HCT116 (cell line): ENCODE measurements at regions not wholly inside any gene's neighbourhood (a gene's known extent, or its start where the extent isn't known, plus 50 kb on each side); places are given as distances from the start of the nearest gene placed in this dataset.

ENCODE experiments used
- ATAC-seq: fragments of 200-7000 bp; cut with Tn5 transposase; 2 replicates; pipeline ENCODE4 v1.9.1; 2020; ENCODE audit warnings: mild to moderate bottlenecking, moderate library complexity
- BruUV-seq: library from RNA; stranded (reverse); fragments of 400-500 nt; replicated peaks from 2 replicates; lab custom pipeline; 2021; lab: Mats Ljungman, UMichigan
- CTCF ChIA-PET: fragments of 300-600 bp; sonication (Branson Sonifier 250); formaldehyde crosslinking; loops from one replicate; lab custom pipeline; 2021; ENCODE audit warnings: antibody characterized with exemption; lab: Charles Lee
- POLR2A ChIA-PET: fragments of 300-600, 350-600 bp; sonication (Branson Sonifier 250); formaldehyde crosslinking; loops from one replicate; lab custom pipeline; 2021; ENCODE audit warnings: antibody characterized with exemption; lab: Charles Lee
- RAD21 ChIA-PET, 2 experiments: fragments of 300-600 bp; sonication (Branson Sonifier 250); formaldehyde crosslinking; loops; one replicate each; lab custom pipeline; 2023; ENCODE audit warnings: low total read pairs in 2 of 2; ENCODE audit not compliant: uncharacterized antibody in 2 of 2, unreplicated experiment in 2 of 2, low non-redundant PET in 1 of 2; lab: Charles Lee
- DNase-seq: peaks from one replicate; pipeline ENCODE4 v3.0.0-alpha.2; 2010; ENCODE audit warnings: low read depth, low spot score
- H2AFZ ChIP-seq: fragments of 200-600 bp; shearing (Covaris generic), sonication (generic); 2 replicates; pipeline ENCODE4 v1.6.1; 2017; ENCODE audit warnings: low read depth, mixed run types, mixed read lengths, antibody characterized with exemption, low read length; ENCODE audit not compliant: poor library complexity, severe bottlenecking
- H3K27ac ChIP-seq: 2 replicates; pipeline ENCODE4 v1.5.1; 2012; ENCODE audit warnings: low read depth, low read length
- H3K27me3 ChIP-seq: fragments of 200-600 bp; sonication (generic); 2 replicates; pipeline ENCODE4 v1.6.1; 2016; ENCODE audit warnings: mixed run types, low read length, mixed read lengths; ENCODE audit not compliant: insufficient read depth
- H3K36me3 ChIP-seq, 2 experiments: fragments of 200-500 bp in 1 of 2; fragments of 200-600 bp in 1 of 2; sonication (Bioruptor generic) in 1 of 2; sonication (generic) in 1 of 2; 2 replicates each; pipeline versions ENCODE4 v1.5.1 to v1.6.1; 2014 to 2016; ENCODE audit warnings: low read length in 2 of 2, inconsistent platforms in 1 of 2, mixed read lengths in 1 of 2, mixed run types in 1 of 2; ENCODE audit not compliant: insufficient read depth in 2 of 2, control insufficient read depth in 1 of 2
- H3K4me1 ChIP-seq, 2 experiments: fragments of 200-600 bp in 1 of 2; sonication (generic) in 1 of 2; 2 replicates each; pipeline versions ENCODE4 v1.5.1 to v1.6.1; 2012 to 2017; ENCODE audit warnings: low read length in 2 of 2, inconsistent platforms in 1 of 2, mild to moderate bottlenecking in 1 of 2, mixed read lengths in 1 of 2, mixed run types in 1 of 2, moderate library complexity in 1 of 2; ENCODE audit not compliant: insufficient read depth in 2 of 2, control insufficient read depth in 1 of 2
- H3K4me2 ChIP-seq: fragments of 200-600 bp; sonication (generic); 2 replicates; pipeline ENCODE4 v1.6.1; 2017; ENCODE audit warnings: mixed run types, low read length, mixed read lengths
- H3K4me3 ChIP-seq, 2 experiments: fragments of 200-600 bp in 1 of 2; sonication (generic) in 1 of 2; replicated peaks in 1 of 2; 2 replicates each; pipeline ENCODE4 v1.5.1; 2011 to 2016; ENCODE audit warnings: low read length in 2 of 2, control low read depth in 1 of 2, low read depth in 1 of 2, mild to moderate bottlenecking in 1 of 2, mixed read lengths in 1 of 2, mixed run types in 1 of 2
- H3K79me2 ChIP-seq: fragments of 200-600 bp; sonication (generic); 2 replicates; pipeline ENCODE4 v1.6.1; 2017; ENCODE audit warnings: mild to moderate bottlenecking, mixed run types, low read length, moderate library complexity, mixed read lengths; ENCODE audit not compliant: insufficient read depth
- H3K9ac ChIP-seq: fragments of 200-600 bp; sonication (generic); 2 replicates; pipeline ENCODE4 v1.6.1; 2016; ENCODE audit warnings: low read length, mixed read lengths
- H3K9me2 ChIP-seq: fragments of 200-600 bp; sonication (generic), shearing (Covaris generic); 2 replicates; pipeline ENCODE4 v1.6.1; 2017; ENCODE audit warnings: mixed run types, mild to moderate bottlenecking, moderate library complexity; ENCODE audit not compliant: insufficient read depth
- H3K9me3 ChIP-seq, 2 experiments: fragments of 200-500 bp in 1 of 2; fragments of 200-600 bp in 1 of 2; sonication (Bioruptor generic) in 1 of 2; sonication (generic) in 1 of 2; 2 replicates each; pipeline ENCODE4 v1.6.1; 2014 to 2017; ENCODE audit warnings: low read length in 2 of 2, mixed read lengths in 2 of 2, inconsistent platforms in 1 of 2, low read depth in 1 of 2, mild to moderate bottlenecking in 1 of 2, mixed run types in 1 of 2, moderate library complexity in 1 of 2; ENCODE audit not compliant: control insufficient read depth in 1 of 2, insufficient read depth in 1 of 2
- H4K20me1 ChIP-seq: fragments of 200-600 bp; sonication (generic), shearing (Covaris generic); 2 replicates; pipeline ENCODE4 v1.6.1; 2017; ENCODE audit warnings: mixed run types, mild to moderate bottlenecking, moderate library complexity; ENCODE audit not compliant: insufficient read depth
- CBX3 ChIP-seq: IDR thresholded peaks from 2 replicates; pipeline ENCODE4 v1.6.1; 2012; ENCODE audit warnings: low read depth
- EGR1 ChIP-seq: IDR thresholded peaks from 2 replicates; pipeline ENCODE4 v1.6.1; 2012; ENCODE audit warnings: low read depth
- FOSL1 ChIP-seq: IDR thresholded peaks from 2 replicates; pipeline ENCODE4 v1.6.1; 2012; ENCODE audit warnings: low read depth
- JUND ChIP-seq: IDR thresholded peaks from 2 replicates; pipeline ENCODE4 v1.6.1; 2012
- SIN3A ChIP-seq: IDR thresholded peaks from 2 replicates; pipeline ENCODE4 v1.6.1; 2012; ENCODE audit warnings: low read depth
- SP1 ChIP-seq: IDR thresholded peaks from 2 replicates; pipeline ENCODE4 v1.6.1; 2012; ENCODE audit warnings: low read depth
- TCF7L2 ChIP-seq: IDR thresholded peaks from 2 replicates; pipeline ENCODE4 v1.7.0; 2011; ENCODE audit warnings: borderline replicate concordance, inconsistent platforms; ENCODE audit not compliant: insufficient read depth, insufficient read length; ENCODE audit errors: extremely low read depth
- ZNF274 ChIP-seq: fragments of 200-500 bp; sonication (Bioruptor generic); IDR thresholded peaks from 2 replicates; pipeline ENCODE4 v1.6.1; 2014; ENCODE audit warnings: mild to moderate bottlenecking, low read depth, low read length, inconsistent platforms
- intact Hi-C: fragments of 100-400 bp; cut with micrococcal nuclease; formaldehyde crosslinking; loops from 2 replicates; pipeline ENCODE4 v1.10.0; 2022
- TF ChIP-seq, protein P1 (sequence below): IDR thresholded peaks from 2 replicates; pipeline ENCODE4 v1.6.1; 2012; ENCODE audit warnings: low read depth
- TF ChIP-seq, protein P2 (sequence below): IDR thresholded peaks from 2 replicates; pipeline ENCODE4 v1.6.1; 2012
- TF ChIP-seq, protein P3 (sequence below): IDR thresholded peaks from 2 replicates; pipeline ENCODE4 v1.6.1; 2012
- TF ChIP-seq, protein P4 (sequence below), 3 experiments: fragments of 200-600 bp in 1 of 3; sonication (generic) in 1 of 3; IDR thresholded peaks in 2 of 3; conservative IDR thresholded peaks in 1 of 3; 2 replicates each; pipeline ENCODE4 v1.5.1; 2012 to 2017; ENCODE audit warnings: low read depth in 2 of 3, low read length in 2 of 3, antibody characterized with exemption in 1 of 3, borderline replicate concordance in 1 of 3, control low read depth in 1 of 3, mild to moderate bottlenecking in 1 of 3, mixed read lengths in 1 of 3, mixed run types in 1 of 3, moderate library complexity in 1 of 3; ENCODE audit not compliant: insufficient read depth in 1 of 3

DNA sequence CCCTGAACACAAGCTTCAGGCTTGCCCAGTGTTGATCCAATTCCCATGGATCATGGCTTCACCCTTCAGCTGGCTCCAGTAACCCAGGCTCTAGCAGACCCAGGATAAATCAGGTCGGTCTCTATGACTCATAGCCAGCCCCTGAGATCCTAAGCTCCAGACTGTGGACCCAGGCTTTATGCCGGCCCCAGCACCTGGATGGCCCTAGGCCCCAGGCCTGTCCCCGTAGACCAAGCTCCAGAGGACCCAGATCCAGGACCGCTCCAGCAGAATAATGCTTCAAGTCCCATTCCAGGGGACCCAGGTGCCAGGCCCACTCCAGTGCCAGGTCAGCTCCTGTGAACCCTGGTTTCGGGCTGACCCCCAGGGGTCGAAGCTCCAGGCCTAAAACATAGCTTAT is 1589.9 kb upstream of the DDX18 start:
- Histone ChIP-seq H3K4me2 (no peak overlapping the region), H3K27ac (no peak overlapping the region), H3K27me3 (no peaks in the 10 kb centered on the region), H3K9me2 (no peaks in the 10 kb centered on the region), H3K9me3 (peaks cover 21 to 24% of the 10 kb centered on the region in 2 experiments), H3K36me3 (no peaks in the 10 kb centered on the region), H4K20me1 (no peaks in the 10 kb centered on the region), H2AFZ (no peak overlapping the region), H3K9ac (no peak overlapping the region), H3K4me3 (no peak overlapping the region), H3K79me2 (no peaks in the 10 kb centered on the region), H3K4me1 (no peaks in the 10 kb centered on the region)
- ChIA-PET POLR2A (no interaction called here), RAD21 (no interaction called here), CTCF (no interaction called here)
- DNase-seq (no peak), ATAC-seq (no peak)
- TF ChIP-seq, protein P1, sequence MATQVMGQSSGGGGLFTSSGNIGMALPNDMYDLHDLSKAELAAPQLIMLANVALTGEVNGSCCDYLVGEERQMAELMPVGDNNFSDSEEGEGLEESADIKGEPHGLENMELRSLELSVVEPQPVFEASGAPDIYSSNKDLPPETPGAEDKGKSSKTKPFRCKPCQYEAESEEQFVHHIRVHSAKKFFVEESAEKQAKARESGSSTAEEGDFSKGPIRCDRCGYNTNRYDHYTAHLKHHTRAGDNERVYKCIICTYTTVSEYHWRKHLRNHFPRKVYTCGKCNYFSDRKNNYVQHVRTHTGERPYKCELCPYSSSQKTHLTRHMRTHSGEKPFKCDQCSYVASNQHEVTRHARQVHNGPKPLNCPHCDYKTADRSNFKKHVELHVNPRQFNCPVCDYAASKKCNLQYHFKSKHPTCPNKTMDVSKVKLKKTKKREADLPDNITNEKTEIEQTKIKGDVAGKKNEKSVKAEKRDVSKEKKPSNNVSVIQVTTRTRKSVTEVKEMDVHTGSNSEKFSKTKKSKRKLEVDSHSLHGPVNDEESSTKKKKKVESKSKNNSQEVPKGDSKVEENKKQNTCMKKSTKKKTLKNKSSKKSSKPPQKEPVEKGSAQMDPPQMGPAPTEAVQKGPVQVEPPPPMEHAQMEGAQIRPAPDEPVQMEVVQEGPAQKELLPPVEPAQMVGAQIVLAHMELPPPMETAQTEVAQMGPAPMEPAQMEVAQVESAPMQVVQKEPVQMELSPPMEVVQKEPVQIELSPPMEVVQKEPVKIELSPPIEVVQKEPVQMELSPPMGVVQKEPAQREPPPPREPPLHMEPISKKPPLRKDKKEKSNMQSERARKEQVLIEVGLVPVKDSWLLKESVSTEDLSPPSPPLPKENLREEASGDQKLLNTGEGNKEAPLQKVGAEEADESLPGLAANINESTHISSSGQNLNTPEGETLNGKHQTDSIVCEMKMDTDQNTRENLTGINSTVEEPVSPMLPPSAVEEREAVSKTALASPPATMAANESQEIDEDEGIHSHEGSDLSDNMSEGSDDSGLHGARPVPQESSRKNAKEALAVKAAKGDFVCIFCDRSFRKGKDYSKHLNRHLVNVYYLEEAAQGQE, result no peak
- TF ChIP-seq, protein P2, sequence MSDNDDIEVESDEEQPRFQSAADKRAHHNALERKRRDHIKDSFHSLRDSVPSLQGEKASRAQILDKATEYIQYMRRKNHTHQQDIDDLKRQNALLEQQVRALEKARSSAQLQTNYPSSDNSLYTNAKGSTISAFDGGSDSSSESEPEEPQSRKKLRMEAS, result no peak
- no peak for TF ChIP-seq FOSL1
- no peak for TF ChIP-seq ZNF274
- no peak for TF ChIP-seq SIN3A
- TF ChIP-seq JUND, result no peak
- TF ChIP-seq, protein P3, sequence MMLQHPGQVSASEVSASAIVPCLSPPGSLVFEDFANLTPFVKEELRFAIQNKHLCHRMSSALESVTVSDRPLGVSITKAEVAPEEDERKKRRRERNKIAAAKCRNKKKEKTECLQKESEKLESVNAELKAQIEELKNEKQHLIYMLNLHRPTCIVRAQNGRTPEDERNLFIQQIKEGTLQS, result no peak
- TF ChIP-seq, protein P4, sequence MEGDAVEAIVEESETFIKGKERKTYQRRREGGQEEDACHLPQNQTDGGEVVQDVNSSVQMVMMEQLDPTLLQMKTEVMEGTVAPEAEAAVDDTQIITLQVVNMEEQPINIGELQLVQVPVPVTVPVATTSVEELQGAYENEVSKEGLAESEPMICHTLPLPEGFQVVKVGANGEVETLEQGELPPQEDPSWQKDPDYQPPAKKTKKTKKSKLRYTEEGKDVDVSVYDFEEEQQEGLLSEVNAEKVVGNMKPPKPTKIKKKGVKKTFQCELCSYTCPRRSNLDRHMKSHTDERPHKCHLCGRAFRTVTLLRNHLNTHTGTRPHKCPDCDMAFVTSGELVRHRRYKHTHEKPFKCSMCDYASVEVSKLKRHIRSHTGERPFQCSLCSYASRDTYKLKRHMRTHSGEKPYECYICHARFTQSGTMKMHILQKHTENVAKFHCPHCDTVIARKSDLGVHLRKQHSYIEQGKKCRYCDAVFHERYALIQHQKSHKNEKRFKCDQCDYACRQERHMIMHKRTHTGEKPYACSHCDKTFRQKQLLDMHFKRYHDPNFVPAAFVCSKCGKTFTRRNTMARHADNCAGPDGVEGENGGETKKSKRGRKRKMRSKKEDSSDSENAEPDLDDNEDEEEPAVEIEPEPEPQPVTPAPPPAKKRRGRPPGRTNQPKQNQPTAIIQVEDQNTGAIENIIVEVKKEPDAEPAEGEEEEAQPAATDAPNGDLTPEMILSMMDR (IDR thresholded peaks at IDR 0.05 in 2 of 3, conservative IDR thresholded peaks at IDR 0.05 in 1 of 3; ENCODE audit: borderline replicate concordance in 1 of 3, insufficient read depth in 1 of 3, low read depth in 2 of 3, low read length in 2 of 3), result no peak
- TF ChIP-seq EGR1, result no peak
- TF ChIP-seq SP1, result no peak
- TF ChIP-seq TCF7L2, result no peak
- TF ChIP-seq CBX3, result no peak
- intact Hi-C loops, result no loop called here
- no TSS peak for BruUV-seq
